Aorta (tissue), 5 donors: ENCODE measurements at regions not wholly inside any gene's neighbourhood (a gene's known extent, or its start where the extent isn't known, plus 50 kb on each side); places are given as distances from the start of the nearest gene placed in this dataset.
"Not testable (repeated sequence)": the region's sequence is repeated elsewhere in the genome, so short reads cannot be mapped to it uniquely, and the experiment has no call there.

Experiments used
- ATAC-seq: fragments of 200-7000 bp; cut with Tn5 transposase; one replicate; pipeline ENCODE4 v1.9.1; 2022; ENCODE audit warnings: moderate library complexity; ENCODE audit not compliant: low FRiP score
- DNase-seq, 2 donors: peaks; one replicate each; pipeline ENCODE4 v3.0.0-alpha.2; 2020
- H3K27ac ChIP-seq, 2 donors: one replicate each; pipeline ENCODE4 v1.5.1; 2013; ENCODE audit warnings: low read length in 2 of 2, mild to moderate bottlenecking in 2 of 2, moderate library complexity in 2 of 2, control low read depth in 1 of 2, inconsistent platforms in 1 of 2, low read depth in 1 of 2
- H3K27me3 ChIP-seq, 2 donors: one replicate each; pipeline ENCODE4 v1.6.1; 2013; ENCODE audit warnings: control low read depth in 1 of 2, low read length in 1 of 2, mild to moderate bottlenecking in 1 of 2, moderate library complexity in 1 of 2; ENCODE audit not compliant: insufficient read depth in 2 of 2, control insufficient read depth in 1 of 2
- H3K36me3 ChIP-seq, 2 donors: one replicate each; pipeline ENCODE4 v1.6.1; 2013; ENCODE audit warnings: control low read depth in 1 of 2, low read length in 1 of 2, mild to moderate bottlenecking in 1 of 2; ENCODE audit not compliant: insufficient read depth in 2 of 2, control insufficient read depth in 1 of 2
- H3K4me1 ChIP-seq, 2 donors: one replicate each; pipeline ENCODE4 v1.6.1; 2013; ENCODE audit warnings: low read length in 2 of 2, control low read depth in 1 of 2, mild to moderate bottlenecking in 1 of 2, moderate library complexity in 1 of 2; ENCODE audit not compliant: insufficient read depth in 2 of 2, control insufficient read depth in 1 of 2
- H3K4me3 ChIP-seq, 2 donors: one replicate each; pipeline ENCODE4 v1.5.1; 2013; ENCODE audit warnings: low read length in 2 of 2, control low read depth in 1 of 2, mild to moderate bottlenecking in 1 of 2
- H3K9me3 ChIP-seq: one replicate; pipeline ENCODE4 v1.6.1; 2013; ENCODE audit warnings: mild to moderate bottlenecking, low read length; ENCODE audit not compliant: control insufficient read depth
- WGBS, 2 donors: extraction: QIAGEN DNeasy Blood & Tissue Kit; methylation state at CpG; one replicate each; pipeline ENCODE4 v1.1.7; 2013; 5-methylcytosine and 5-hydroxymethylcytosine counted together
- intact Hi-C, 2 donors: fragments of 100-400 bp; cut with DNase I; formaldehyde crosslinking; loops; one replicate each; pipeline versions ENCODE4 v1.14.2 to v1.15.0; 2022
- donor health status: healthy with polysubstance abuse.
- donor health status: Bipolar disorder and iron deficiency.
- donor health status: DM: no; HTN: no; CAD: no.
- donor health status: DM: no; HTN: no; CAD: no.
- donor health status: DM: yes; HTN: yes; CAD: no.

GRCh38 chr17:53630115-53630514 lies 192.6 kb upstream of the KIF2B start:
- ATAC-seq (no peak), DNase-seq (no peak)
- no peaks in the 10 kb centered on the region for H3K4me1 ChIP-seq
- no peak overlapping the region for H3K27ac ChIP-seq
- no peaks in the 10 kb centered on the region for H3K9me3 ChIP-seq
- 84 to 87% methylated on average over 3 of the region's 3 CpGs for WGBS, 2 donors
- no peaks in the 10 kb centered on the region for H3K27me3 ChIP-seq
- no peak overlapping the region for H3K4me3 ChIP-seq
- no peaks in the 10 kb centered on the region for H3K36me3 ChIP-seq
- intact Hi-C loops, result no loop called here

- no peaks in the 10 kb centered on the region for H3K9me3 ChIP-seq
- ATAC-seq (no peak), DNase-seq (no peak)
- H3K4me3 ChIP-seq, result no peak overlapping the region
- H3K27ac ChIP-seq, result no peak overlapping the region
- no peaks in the 10 kb centered on the region for H3K27me3 ChIP-seq
- no peaks in the 10 kb centered on the region for H3K36me3 ChIP-seq
- intact Hi-C loops, result no loop called here
- 46 to 55% methylated on average over 1 of the region's 1 CpG for WGBS, 2 donors
- no peaks in the 10 kb centered on the region for H3K4me1 ChIP-seq
Measured at GRCh38 chr17:53629188-53629587, 193.5 kb upstream of the KIF2B start.

GRCh38 chr17:53628011-53628410 lies 194.7 kb upstream of the KIF2B start:
- H3K27ac ChIP-seq, result no peak overlapping the region
- no peak overlapping the region for H3K4me3 ChIP-seq
- no peaks in the 10 kb centered on the region for H3K27me3 ChIP-seq
- intact Hi-C loops, result no loop called here
- H3K4me1 ChIP-seq, result no peaks in the 10 kb centered on the region
- ATAC-seq (no peak), DNase-seq (no peak)
- no peaks in the 10 kb centered on the region for H3K9me3 ChIP-seq
- no peaks in the 10 kb centered on the region for H3K36me3 ChIP-seq

GRCh38 chr17:53627511-53627910 lies 195.2 kb upstream of the KIF2B start:
- DNase-seq (no peak), ATAC-seq (no peak)
- no peaks in the 10 kb centered on the region for H3K9me3 ChIP-seq
- 11 to 33% methylated on average over 1 of the region's 1 CpG for WGBS, 2 donors
- H3K36me3 ChIP-seq, result no peaks in the 10 kb centered on the region
- no peaks in the 10 kb centered on the region for H3K27me3 ChIP-seq
- H3K4me1 ChIP-seq, result no peaks in the 10 kb centered on the region
- H3K4me3 ChIP-seq, result no peak overlapping the region
- intact Hi-C loops, result no loop called here
- no peak overlapping the region for H3K27ac ChIP-seq

- no peaks in the 10 kb centered on the region for H3K9me3 ChIP-seq
- WGBS, 2 donors, result 71 to 79% methylated on average over 1 of the region's 1 CpG
- DNase-seq, result no peak
- no peak for ATAC-seq
- no peak overlapping the region for H3K4me3 ChIP-seq
- H3K27ac ChIP-seq, result no peak overlapping the region
- no peaks in the 10 kb centered on the region for H3K27me3 ChIP-seq
- no peaks in the 10 kb centered on the region for H3K36me3 ChIP-seq
- H3K4me1 ChIP-seq, result no peaks in the 10 kb centered on the region
- intact Hi-C loops, result no loop called here
Measured at GRCh38 chr17:53626286-53626685, 196.4 kb upstream of the KIF2B start.

- H3K4me3 ChIP-seq, result no peak overlapping the region
- no peaks in the 10 kb centered on the region for H3K4me1 ChIP-seq
- no peaks in the 10 kb centered on the region for H3K36me3 ChIP-seq
- intact Hi-C loops, result no loop called here
- H3K9me3 ChIP-seq, result no peaks in the 10 kb centered on the region
- WGBS, 2 donors, result 57 to 62% methylated on average over 3 of the region's 3 CpGs
- no peak for ATAC-seq
- no peaks in the 10 kb centered on the region for H3K27me3 ChIP-seq
- no peak for DNase-seq
- no peak overlapping the region for H3K27ac ChIP-seq
Measured at GRCh38 chr17:53619025-53619424, 203.7 kb upstream of the KIF2B start.

- H3K9me3 ChIP-seq, H3K4me3 ChIP-seq, DNase-seq, H3K4me1 ChIP-seq, H3K36me3 ChIP-seq, H3K27me3 ChIP-seq, ATAC-seq, intact Hi-C loops, H3K27ac ChIP-seq: not testable (repeated sequence)
- 92 to 94% methylated on average over 5 of the region's 5 CpGs for WGBS, 2 donors
Measured at GRCh38 chr17:53608208-53608607, 214.5 kb upstream of the KIF2B start.

- H3K27ac ChIP-seq, result no peak overlapping the region
- DNase-seq (no peak), ATAC-seq (no peak)
- intact Hi-C loops, result no loop called here
- H3K36me3 ChIP-seq, result no peaks in the 10 kb centered on the region
- H3K4me1 ChIP-seq, result no peaks in the 10 kb centered on the region
- no peaks in the 10 kb centered on the region for H3K9me3 ChIP-seq
- H3K27me3 ChIP-seq, result no peaks in the 10 kb centered on the region
- 8 to 33% methylated on average over 1 of the region's 1 CpG for WGBS, 2 donors
- no peak overlapping the region for H3K4me3 ChIP-seq
Measured at GRCh38 chr17:53607475-53607874, 215.3 kb upstream of the KIF2B start.

- H3K27ac ChIP-seq, result no peak overlapping the region
- ATAC-seq, result no peak
- H3K9me3 ChIP-seq, result no peaks in the 10 kb centered on the region
Measured at GRCh38 chr17:53588317-53588716, 234.4 kb upstream of the KIF2B start.

More at GRCh38 chr17:53588317-53588716, 234.4 kb upstream of the KIF2B start:
- no peak for DNase-seq
- Histone ChIP-seq H3K36me3 (no peaks in the 10 kb centered on the region), H3K27me3 (no peaks in the 10 kb centered on the region), H3K4me1 (no peaks in the 10 kb centered on the region), H3K4me3 (no peak overlapping the region)
- intact Hi-C loops, result no loop called here
